ENCODE measurements at regions not wholly inside any gene's neighbourhood (a gene's known extent, or its start where the extent isn't known, plus 50 kb on each side); places are given as distances from the start of the nearest gene placed in this dataset.

- H3K36me3 ChIP-seq (ENCODE audit: insufficient read depth, low read length): no peaks in the 10 kb centered on the region
- no peaks in the 10 kb centered on the region for H3K9me3 ChIP-seq (ENCODE audit: low read length)
- H3K9me2 ChIP-seq (ENCODE audit: insufficient read depth, low read length): no peaks in the 10 kb centered on the region
- no peak overlapping the region for H2AFZ ChIP-seq (ENCODE audit: low read length)
- no peak overlapping the region for H3K4me2 ChIP-seq (ENCODE audit: low read length)
- ChIA-PET CTCF (ENCODE audit: unreplicated experiment) (no interaction called here), POLR2A (no interaction called here)
- intact Hi-C loops (cut with micrococcal nuclease; ENCODE audit: unreplicated experiment): no loop called here
- no peak for TF ChIP-seq CTCF (conservative IDR thresholded peaks at IDR 0.05; ENCODE audit: low read length)
- TF ChIP-seq EZH2phosphoT487 (IDR thresholded peaks at IDR 0.05; ENCODE audit: borderline replicate concordance, low read depth, low read length): no peak
- no peak for DNase-seq (ENCODE audit: low spot score)
- H3K79me2 ChIP-seq (ENCODE audit: insufficient read depth, low read depth, low read length): no peaks in the 10 kb centered on the region
- no peaks in the 10 kb centered on the region for H4K20me1 ChIP-seq (ENCODE audit: insufficient read depth, low read length)
- H3K4me3 ChIP-seq (ENCODE audit: low read depth, low read length, poor library complexity, severe bottlenecking): no peak overlapping the region
- H3K27ac ChIP-seq (ENCODE audit: low read depth, low read length, poor library complexity, severe bottlenecking): no peak overlapping the region
- no TSS peak for BruUV-seq (replicated peaks)
- no peaks in the 10 kb centered on the region for H3K4me1 ChIP-seq (ENCODE audit: insufficient read depth, low read length, poor library complexity, severe bottlenecking)
These were observed 766.6 kb downstream of the PDHA2 start for GRCh38 chr4:96606451-96606850.

GRCh38 chr4:96626023-96626422 lies 786.1 kb downstream of the PDHA2 start:
- Histone ChIP-seq H3K9me3 (ENCODE audit: low read length) (no peaks in the 10 kb centered on the region), H3K36me3 (ENCODE audit: insufficient read depth, low read length) (no peaks in the 10 kb centered on the region), H3K27ac (ENCODE audit: low read depth, low read length, poor library complexity, severe bottlenecking) (no peak overlapping the region), H3K9me2 (ENCODE audit: insufficient read depth, low read length) (no peaks in the 10 kb centered on the region), H3K4me3 (ENCODE audit: low read depth, low read length, poor library complexity, severe bottlenecking) (no peak overlapping the region), H3K4me1 (ENCODE audit: insufficient read depth, low read length, poor library complexity, severe bottlenecking) (no peaks in the 10 kb centered on the region), H2AFZ (ENCODE audit: low read length) (no peak overlapping the region), H3K79me2 (ENCODE audit: insufficient read depth, low read depth, low read length) (no peaks in the 10 kb centered on the region), H4K20me1 (ENCODE audit: insufficient read depth, low read length) (no peaks in the 10 kb centered on the region), H3K4me2 (ENCODE audit: low read length) (no peak overlapping the region)
- BruUV-seq (replicated peaks): no TSS peak
- CTCF ChIA-PET (ENCODE audit: unreplicated experiment): no interaction called here
- intact Hi-C loops (cut with micrococcal nuclease; ENCODE audit: unreplicated experiment): no loop called here
- no peak for TF ChIP-seq CTCF (conservative IDR thresholded peaks at IDR 0.05; ENCODE audit: low read length)
- no peak for TF ChIP-seq EZH2phosphoT487 (IDR thresholded peaks at IDR 0.05; ENCODE audit: borderline replicate concordance, low read depth, low read length)
- DNase-seq (ENCODE audit: low spot score): no peak
- POLR2A ChIA-PET: no interaction called here

GRCh38 chr4:96630839-96631238 lies 790.9 kb downstream of the PDHA2 start:
- CTCF ChIA-PET (ENCODE audit: unreplicated experiment): no interaction called here
- no peaks in the 10 kb centered on the region for H4K20me1 ChIP-seq (ENCODE audit: insufficient read depth, low read length)

More at GRCh38 chr4:96630839-96631238, 790.9 kb downstream of the PDHA2 start:
- no peaks in the 10 kb centered on the region for H3K9me2 ChIP-seq (ENCODE audit: insufficient read depth, low read length)
- TF ChIP-seq EZH2phosphoT487 (IDR thresholded peaks at IDR 0.05; ENCODE audit: borderline replicate concordance, low read depth, low read length) (no peak), CTCF (conservative IDR thresholded peaks at IDR 0.05; ENCODE audit: low read length) (no peak)
- H2AFZ ChIP-seq (ENCODE audit: low read length): no peak overlapping the region
- no peaks in the 10 kb centered on the region for H3K4me1 ChIP-seq (ENCODE audit: insufficient read depth, low read length, poor library complexity, severe bottlenecking)
- no peak for DNase-seq (ENCODE audit: low spot score)
- H3K4me3 ChIP-seq (ENCODE audit: low read depth, low read length, poor library complexity, severe bottlenecking): no peak overlapping the region
- POLR2A ChIA-PET: interaction anchor here (0.6 to 0.8 kb wide), 2 partner anchors 12 to 883 kb away, joined by 3 read pairs; no protein-coding TSS in a partner anchor
- no peaks in the 10 kb centered on the region for H3K36me3 ChIP-seq (ENCODE audit: insufficient read depth, low read length)
- H3K27ac ChIP-seq (ENCODE audit: low read depth, low read length, poor library complexity, severe bottlenecking): no peak overlapping the region
- H3K4me2 ChIP-seq (ENCODE audit: low read length): no peak overlapping the region
- BruUV-seq (replicated peaks): no TSS peak
- intact Hi-C loops (cut with micrococcal nuclease; ENCODE audit: unreplicated experiment): no loop called here
- H3K79me2 ChIP-seq (ENCODE audit: insufficient read depth, low read depth, low read length): no peaks in the 10 kb centered on the region
- no peaks in the 10 kb centered on the region for H3K9me3 ChIP-seq (ENCODE audit: low read length)

Measured in OCI-LY7 (cell line).